NCI-H774 (cell line): ENCODE measurements at regions not wholly inside any gene's neighbourhood (a gene's known extent, or its start where the extent isn't known, plus 50 kb on each side); places are given as distances from the start of the nearest gene placed in this dataset.
"Not testable (repeated sequence)": the region's sequence is repeated elsewhere in the genome, so short reads cannot be mapped to it uniquely, and the experiment has no call there.

Experiments
- DNase-seq: peaks from one replicate; lab custom pipeline; 2025; lab: John Stamatoyannopoulos, UW

GRCh38 chr6:106849120-106849519 lies 125.4 kb downstream of the CD24 start:
- DNase-seq, result no peak

GRCh38 chr6:106847116-106847515 lies 127.4 kb downstream of the CD24 start:
- DNase-seq, result no peak

- no peak for DNase-seq
Observed at GRCh38 chr6:106844930-106845329, 129.6 kb downstream of the CD24 start.

GRCh38 chr6:106832766-106833510 lies 141.6 kb downstream of the CD24 start:
- no peak for DNase-seq

- DNase-seq, result no peak
Observed at GRCh38 chr6:106830930-106831329, 143.6 kb downstream of the CD24 start.

- no peak for DNase-seq
Observed at GRCh38 chr6:106829451-106829850, 145.1 kb downstream of the CD24 start.

- no peak for DNase-seq
Observed at GRCh38 chr6:106827081-106827480, 147.4 kb downstream of the CD24 start.

- no peak for DNase-seq
Observed at GRCh38 chr6:106825156-106825555, 149.4 kb downstream of the CD24 start.

GRCh38 chr6:106823732-106824351 lies 150.7 kb downstream of the CD24 start:
- DNase-seq, result no peak

- no peak for DNase-seq
Observed at GRCh38 chr6:106823058-106823457, 151.5 kb downstream of the CD24 start.

- no peak for DNase-seq
Observed at GRCh38 chr6:106820412-106820852, 154.1 kb downstream of the CD24 start.

GRCh38 chr6:106811088-106811686 lies 163.3 kb downstream of the CD24 start:
- no peak for DNase-seq

GRCh38 chr6:106808758-106809157 lies 165.8 kb downstream of the CD24 start:
- no peak for DNase-seq

- no peak for DNase-seq
Observed at GRCh38 chr6:106807947-106808611, 166.4 kb downstream of the CD24 start.

GRCh38 chr6:106806253-106806652 lies 168.3 kb downstream of the CD24 start:
- not testable (repeated sequence) for DNase-seq

- DNase-seq, result no peak
Observed at GRCh38 chr6:106805771-106806170, 168.8 kb downstream of the CD24 start.

GRCh38 chr6:106804346-106805335 lies 169.9 kb downstream of the CD24 start:
- DNase-seq, result no peak

- DNase-seq, result no peak
Observed at GRCh38 chr6:106803188-106803587, 171.3 kb downstream of the CD24 start.

- DNase-seq, result no peak
Observed at GRCh38 chr6:106802139-106802538, 172.4 kb downstream of the CD24 start.

GRCh38 chr6:106801256-106801655 lies 171.9 kb downstream of the QRSL1 start:
- DNase-seq, result no peak

GRCh38 chr6:106800379-106800778 lies 171.0 kb downstream of the QRSL1 start:
- DNase-seq, result no peak
